ENCODE measurements at regions not wholly inside any gene's neighbourhood (a gene's known extent, or its start where the extent isn't known, plus 50 kb on each side); places are given as distances from the start of the nearest gene placed in this dataset.
"Not testable (repeated sequence)": the region's sequence is repeated elsewhere in the genome, so short reads cannot be mapped to it uniquely, and the experiment has no call there.

- not testable (repeated sequence) for H3K9me3 Mint-ChIP-seq; H3K4me1 Mint-ChIP-seq (ENCODE audit: low read depth); DNase-seq; H3K27me3 Mint-ChIP-seq; H3K27ac Mint-ChIP-seq; H3K36me3 Mint-ChIP-seq (ENCODE audit: low read depth); H3K4me3 Mint-ChIP-seq
These were observed 1416.7 kb upstream of the C9orf72 start for GRCh38 chr9:28990009-28990408.

- no peaks in the 10 kb centered on the region for H3K36me3 Mint-ChIP-seq (ENCODE audit: low read depth)
- H3K27ac Mint-ChIP-seq, result no peak overlapping the region
- H3K27me3 Mint-ChIP-seq, result no peaks in the 10 kb centered on the region
- no peak for DNase-seq
- peaks cover 5% of the 10 kb centered on the region for H3K9me3 Mint-ChIP-seq
- H3K4me3 Mint-ChIP-seq, result no peak overlapping the region
- no peaks in the 10 kb centered on the region for H3K4me1 Mint-ChIP-seq (ENCODE audit: low read depth)
These were observed 1425.8 kb upstream of the C9orf72 start for GRCh38 chr9:28999057-28999456.

GRCh38 chr9:28999806-29000205 lies 1426.5 kb upstream of the C9orf72 start:
- Mint-ChIP-seq H3K27ac (no peak overlapping the region), H3K36me3 (ENCODE audit: low read depth) (no peaks in the 10 kb centered on the region), H3K4me1 (ENCODE audit: low read depth) (no peaks in the 10 kb centered on the region), H3K4me3 (no peak overlapping the region), H3K27me3 (no peaks in the 10 kb centered on the region), H3K9me3 (peaks cover 5% of the 10 kb centered on the region)
- no peak for DNase-seq

GRCh38 chr9:29001006-29001405 lies 1427.7 kb upstream of the C9orf72 start:
- Mint-ChIP-seq H3K36me3 (ENCODE audit: low read depth) (no peaks in the 10 kb centered on the region), H3K4me3 (no peak overlapping the region), H3K27me3 (no peaks in the 10 kb centered on the region), H3K4me1 (ENCODE audit: low read depth) (no peaks in the 10 kb centered on the region), H3K9me3 (peaks cover 5% of the 10 kb centered on the region), H3K27ac (no peak overlapping the region)
- DNase-seq, result no peak

GRCh38 chr9:29004988-29005387 lies 1431.7 kb upstream of the C9orf72 start:
- H3K27ac Mint-ChIP-seq, result no peak overlapping the region
- peaks cover 3% of the 10 kb centered on the region for H3K9me3 Mint-ChIP-seq
- no peak overlapping the region for H3K4me3 Mint-ChIP-seq
- H3K27me3 Mint-ChIP-seq, result no peaks in the 10 kb centered on the region
- H3K36me3 Mint-ChIP-seq (ENCODE audit: low read depth), result no peaks in the 10 kb centered on the region
- no peak for DNase-seq
- H3K4me1 Mint-ChIP-seq (ENCODE audit: low read depth), result no peaks in the 10 kb centered on the region

- DNase-seq, result no peak
These were observed 1433.3 kb upstream of the C9orf72 start for GRCh38 chr9:29006628-29007027.

GRCh38 chr9:29012911-29013310 lies 1439.6 kb upstream of the C9orf72 start:
- no peak overlapping the region for H3K4me3 Mint-ChIP-seq
- DNase-seq, result no peak
- no peak overlapping the region for H3K27ac Mint-ChIP-seq
- no peaks in the 10 kb centered on the region for H3K4me1 Mint-ChIP-seq (ENCODE audit: low read depth)
- no peaks in the 10 kb centered on the region for H3K27me3 Mint-ChIP-seq
- H3K9me3 Mint-ChIP-seq, result peaks cover 3% of the 10 kb centered on the region
- no peaks in the 10 kb centered on the region for H3K36me3 Mint-ChIP-seq (ENCODE audit: low read depth)

More at GRCh38 chr9:29006628-29007027, 1433.3 kb upstream of the C9orf72 start:
- no peaks in the 10 kb centered on the region for H3K36me3 Mint-ChIP-seq (ENCODE audit: low read depth)
- no peaks in the 10 kb centered on the region for H3K27me3 Mint-ChIP-seq
- H3K9me3 Mint-ChIP-seq, result peaks cover 3% of the 10 kb centered on the region
- no peak overlapping the region for H3K27ac Mint-ChIP-seq
- H3K4me1 Mint-ChIP-seq (ENCODE audit: low read depth), result no peaks in the 10 kb centered on the region
- no peak overlapping the region for H3K4me3 Mint-ChIP-seq

- H3K4me1 Mint-ChIP-seq (ENCODE audit: low read depth), result no peaks in the 10 kb centered on the region
- H3K27me3 Mint-ChIP-seq, result no peaks in the 10 kb centered on the region
- H3K4me3 Mint-ChIP-seq, result no peak overlapping the region
- H3K36me3 Mint-ChIP-seq (ENCODE audit: low read depth), result no peaks in the 10 kb centered on the region
- H3K27ac Mint-ChIP-seq, result no peak overlapping the region
- no peak for DNase-seq
- H3K9me3 Mint-ChIP-seq, result peaks cover 4% of the 10 kb centered on the region
These were observed 1448.4 kb upstream of the C9orf72 start for GRCh38 chr9:29021632-29022031.

GRCh38 chr9:29038332-29038731 lies 1465.1 kb upstream of the C9orf72 start:
- Mint-ChIP-seq H3K4me1 (ENCODE audit: low read depth) (no peaks in the 10 kb centered on the region), H3K4me3 (no peak overlapping the region), H3K9me3 (peaks cover 9% of the 10 kb centered on the region), H3K27ac (no peak overlapping the region), H3K27me3 (no peaks in the 10 kb centered on the region), H3K36me3 (ENCODE audit: low read depth) (no peaks in the 10 kb centered on the region)
- no peak for DNase-seq

- no peaks in the 10 kb centered on the region for H3K36me3 Mint-ChIP-seq (ENCODE audit: low read depth)
- H3K4me3 Mint-ChIP-seq, result no peak overlapping the region
- H3K27ac Mint-ChIP-seq, result no peak overlapping the region
- no peak for DNase-seq
- H3K4me1 Mint-ChIP-seq (ENCODE audit: low read depth), result no peaks in the 10 kb centered on the region
- no peaks in the 10 kb centered on the region for H3K27me3 Mint-ChIP-seq
- H3K9me3 Mint-ChIP-seq, result peaks cover 9% of the 10 kb centered on the region
These were observed 1466.0 kb upstream of the C9orf72 start for GRCh38 chr9:29039258-29039657.

- Mint-ChIP-seq H3K9me3 (peaks cover 5% of the 10 kb centered on the region), H3K27me3 (no peaks in the 10 kb centered on the region), H3K4me1 (ENCODE audit: low read depth) (no peaks in the 10 kb centered on the region), H3K4me3 (no peak overlapping the region), H3K36me3 (ENCODE audit: low read depth) (no peaks in the 10 kb centered on the region), H3K27ac (no peak overlapping the region)
- DNase-seq, result no peak
These were observed 1469.8 kb upstream of the C9orf72 start for GRCh38 chr9:29043072-29043471.

GRCh38 chr9:29044959-29045358 lies 1471.7 kb upstream of the C9orf72 start:
- no peaks in the 10 kb centered on the region for H3K27me3 Mint-ChIP-seq
- H3K36me3 Mint-ChIP-seq (ENCODE audit: low read depth), result no peaks in the 10 kb centered on the region
- H3K27ac Mint-ChIP-seq, result no peak overlapping the region
- H3K4me1 Mint-ChIP-seq (ENCODE audit: low read depth), result no peaks in the 10 kb centered on the region
- DNase-seq, result no peak
- no peak overlapping the region for H3K4me3 Mint-ChIP-seq
- H3K9me3 Mint-ChIP-seq, result peaks cover 1% of the 10 kb centered on the region

GRCh38 chr9:29060041-29060440 lies 1486.8 kb upstream of the C9orf72 start:
- no peak overlapping the region for H3K4me3 Mint-ChIP-seq
- no peak overlapping the region for H3K27ac Mint-ChIP-seq
- H3K9me3 Mint-ChIP-seq, result peaks cover 15% of the 10 kb centered on the region
- no peak for DNase-seq
- no peaks in the 10 kb centered on the region for H3K36me3 Mint-ChIP-seq (ENCODE audit: low read depth)
- no peaks in the 10 kb centered on the region for H3K27me3 Mint-ChIP-seq
- H3K4me1 Mint-ChIP-seq (ENCODE audit: low read depth), result no peaks in the 10 kb centered on the region

- Mint-ChIP-seq H3K4me1 (ENCODE audit: low read depth) (no peaks in the 10 kb centered on the region), H3K4me3 (no peak overlapping the region), H3K36me3 (ENCODE audit: low read depth) (no peaks in the 10 kb centered on the region), H3K27me3 (no peaks in the 10 kb centered on the region), H3K27ac (no peak overlapping the region), H3K9me3 (peaks cover 12% of the 10 kb centered on the region)
- no peak for DNase-seq
These were observed 1489.2 kb upstream of the C9orf72 start for GRCh38 chr9:29062446-29062845.

- H3K27ac Mint-ChIP-seq, result no peak overlapping the region
- no peaks in the 10 kb centered on the region for H3K4me1 Mint-ChIP-seq (ENCODE audit: low read depth)
- peaks cover 10% of the 10 kb centered on the region for H3K9me3 Mint-ChIP-seq
- no peaks in the 10 kb centered on the region for H3K27me3 Mint-ChIP-seq
- H3K36me3 Mint-ChIP-seq (ENCODE audit: low read depth), result no peaks in the 10 kb centered on the region
- no peak overlapping the region for H3K4me3 Mint-ChIP-seq
- no peak for DNase-seq
These were observed 1489.8 kb upstream of the C9orf72 start for GRCh38 chr9:29063031-29063430.

- Mint-ChIP-seq H3K27me3 (no peaks in the 10 kb centered on the region), H3K9me3 (peaks cover 2% of the 10 kb centered on the region), H3K27ac (no peak overlapping the region), H3K36me3 (ENCODE audit: low read depth) (no peaks in the 10 kb centered on the region), H3K4me3 (no peak overlapping the region), H3K4me1 (ENCODE audit: low read depth) (no peaks in the 10 kb centered on the region)
- DNase-seq, result no peak
These were observed 1492.9 kb upstream of the C9orf72 start for GRCh38 chr9:29066141-29066640.

All from activated T-cell treated with anti-CD3 and anti-CD28 coated beads, Interleukin-2, amount 50 U/mL, for 24 hours (primary cell).